ENCODE measurements at regions not wholly inside any gene's neighbourhood (a gene's known extent, or its start where the extent isn't known, plus 50 kb on each side); places are given as distances from the start of the nearest gene placed in this dataset.

DNA sequence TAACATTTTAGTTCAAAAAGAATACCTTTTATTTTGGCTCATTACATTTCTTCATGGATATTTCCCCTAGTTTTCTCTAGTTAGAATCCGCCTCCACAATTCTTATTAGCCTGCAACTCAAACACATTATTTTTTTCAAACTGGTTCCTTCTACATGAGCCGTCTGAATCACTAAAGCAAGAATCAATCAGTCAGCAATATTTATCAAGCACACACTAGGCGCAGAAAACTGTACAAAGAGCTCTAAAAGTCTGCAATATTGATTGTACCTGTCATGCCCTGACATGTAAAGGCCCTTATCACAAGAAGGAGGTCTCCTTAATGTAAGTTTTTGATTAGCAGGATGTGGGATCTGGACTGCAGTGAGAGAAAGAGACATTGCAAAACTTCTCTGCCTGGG, 94.8 kb upstream of the CENPE start:
- Histone ChIP-seq H3K4me3 (ENCODE audit: low read length) (no peak overlapping the region), H3K9me2 (replicated peaks; ENCODE audit: control insufficient read depth, low read length) (no peaks in the 10 kb centered on the region), H3F3A (ENCODE audit: control insufficient read depth, insufficient read depth) (no peaks in the 10 kb centered on the region), H3K9me3 (ENCODE audit: control insufficient read depth, insufficient read depth, low read length) (no peaks in the 10 kb centered on the region), H3K27ac (ENCODE audit: low read depth, low read length) (no peak overlapping the region), H3K4me2 (ENCODE audit: low read length) (no peak overlapping the region), H4K20me1 (ENCODE audit: control insufficient read depth, insufficient read depth, low read depth, low read length) (no peaks in the 10 kb centered on the region), H3K36me3 (ENCODE audit: control insufficient read depth, low read length) (no peaks in the 10 kb centered on the region), H3K79me2 (ENCODE audit: control insufficient read depth, low read length) (no peaks in the 10 kb centered on the region), H3K27me3 (ENCODE audit: control insufficient read depth, low read length) (no peaks in the 10 kb centered on the region), H3K4me1 (ENCODE audit: control insufficient read depth, low read length) (no peaks in the 10 kb centered on the region)
- TF ChIP-seq EZH2phosphoT487 (IDR thresholded peaks at IDR 0.05; ENCODE audit: borderline replicate concordance, low read length): no peak
- no peak for TF ChIP-seq CTCF (IDR thresholded peaks at IDR 0.05; ENCODE audit: low read depth, low read length, poor library complexity, severe bottlenecking)

DNA sequence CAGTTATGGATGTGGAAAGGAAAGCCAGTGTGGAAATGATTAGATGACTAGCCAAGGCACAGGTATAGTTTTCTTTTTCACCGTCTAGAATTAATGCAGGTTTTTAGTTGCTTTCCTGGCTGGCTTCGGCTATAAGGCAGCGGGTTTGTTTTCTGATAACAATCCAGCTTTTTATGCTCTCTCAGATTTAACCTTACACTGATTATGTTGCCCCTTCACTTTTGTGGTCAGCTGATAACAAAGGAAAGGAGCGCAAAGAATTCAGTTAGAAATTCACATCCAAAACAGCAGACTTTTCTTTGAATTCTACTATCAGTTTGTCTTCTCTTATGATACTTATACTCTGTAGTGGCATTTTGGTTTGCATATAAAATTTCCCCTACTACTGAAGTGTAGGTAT, 94.2 kb upstream of the CENPE start:
- no peak overlapping the region for H3K4me2 ChIP-seq (ENCODE audit: low read length)
- no peak overlapping the region for H3K4me3 ChIP-seq (ENCODE audit: low read length)
- H4K20me1 ChIP-seq (ENCODE audit: control insufficient read depth, insufficient read depth, low read depth, low read length): no peaks in the 10 kb centered on the region
- H3F3A ChIP-seq (ENCODE audit: control insufficient read depth, insufficient read depth): no peaks in the 10 kb centered on the region
- no peaks in the 10 kb centered on the region for H3K36me3 ChIP-seq (ENCODE audit: control insufficient read depth, low read length)
- no peaks in the 10 kb centered on the region for H3K4me1 ChIP-seq (ENCODE audit: control insufficient read depth, low read length)
- H3K9me3 ChIP-seq (ENCODE audit: control insufficient read depth, insufficient read depth, low read length): no peaks in the 10 kb centered on the region
- TF ChIP-seq EZH2phosphoT487 (IDR thresholded peaks at IDR 0.05; ENCODE audit: borderline replicate concordance, low read length) (no peak), CTCF (IDR thresholded peaks at IDR 0.05; ENCODE audit: low read depth, low read length, poor library complexity, severe bottlenecking) (no peak)
- no peaks in the 10 kb centered on the region for H3K27me3 ChIP-seq (ENCODE audit: control insufficient read depth, low read length)
- no peak overlapping the region for H3K27ac ChIP-seq (ENCODE audit: low read depth, low read length)
- no peaks in the 10 kb centered on the region for H3K79me2 ChIP-seq (ENCODE audit: control insufficient read depth, low read length)
- no peaks in the 10 kb centered on the region for H3K9me2 ChIP-seq (replicated peaks; ENCODE audit: control insufficient read depth, low read length)

DNA sequence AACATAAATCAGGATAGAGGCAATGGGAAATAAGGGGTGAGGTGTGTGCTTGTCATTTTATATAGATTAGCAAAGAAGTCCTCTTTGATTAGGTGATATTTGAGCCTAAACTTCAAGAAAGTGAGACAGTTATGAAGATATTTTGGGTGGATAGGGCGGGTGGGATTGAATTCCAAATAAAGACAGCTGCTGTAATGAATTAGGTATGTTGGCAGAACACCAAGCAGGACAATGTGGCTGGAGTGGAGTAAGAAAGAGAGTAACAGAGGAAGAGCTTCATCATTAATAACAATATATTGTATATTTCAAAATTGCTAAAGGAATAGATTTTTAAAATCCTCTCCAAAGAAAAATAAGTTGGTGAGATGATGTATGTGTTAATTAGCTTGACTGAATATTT, 91.0 kb upstream of the CENPE start:
- H3K27me3 ChIP-seq (ENCODE audit: control insufficient read depth, low read length): no peaks in the 10 kb centered on the region
- H3K79me2 ChIP-seq (ENCODE audit: control insufficient read depth, low read length): no peaks in the 10 kb centered on the region
- no peaks in the 10 kb centered on the region for H3K4me1 ChIP-seq (ENCODE audit: control insufficient read depth, low read length)
- H3K9me2 ChIP-seq (replicated peaks; ENCODE audit: control insufficient read depth, low read length): no peaks in the 10 kb centered on the region
- no peaks in the 10 kb centered on the region for H3F3A ChIP-seq (ENCODE audit: control insufficient read depth, insufficient read depth)
- no peaks in the 10 kb centered on the region for H3K36me3 ChIP-seq (ENCODE audit: control insufficient read depth, low read length)
- no peak overlapping the region for H3K4me3 ChIP-seq (ENCODE audit: low read length)
- no peaks in the 10 kb centered on the region for H3K9me3 ChIP-seq (ENCODE audit: control insufficient read depth, insufficient read depth, low read length)
- no peak overlapping the region for H3K27ac ChIP-seq (ENCODE audit: low read depth, low read length)
- no peak overlapping the region for H3K4me2 ChIP-seq (ENCODE audit: low read length)
- no peak for TF ChIP-seq CTCF (IDR thresholded peaks at IDR 0.05; ENCODE audit: low read depth, low read length, poor library complexity, severe bottlenecking)
- no peak for TF ChIP-seq EZH2phosphoT487 (IDR thresholded peaks at IDR 0.05; ENCODE audit: borderline replicate concordance, low read length)
- H4K20me1 ChIP-seq (ENCODE audit: control insufficient read depth, insufficient read depth, low read depth, low read length): no peaks in the 10 kb centered on the region

- Histone ChIP-seq H3K4me1 (ENCODE audit: control insufficient read depth, low read length) (no peaks in the 10 kb centered on the region), H3F3A (ENCODE audit: control insufficient read depth, insufficient read depth) (no peaks in the 10 kb centered on the region), H3K79me2 (ENCODE audit: control insufficient read depth, low read length) (no peaks in the 10 kb centered on the region), H3K27me3 (ENCODE audit: control insufficient read depth, low read length) (no peaks in the 10 kb centered on the region), H3K27ac (ENCODE audit: low read depth, low read length) (no peak overlapping the region), H4K20me1 (ENCODE audit: control insufficient read depth, insufficient read depth, low read depth, low read length) (no peaks in the 10 kb centered on the region), H3K36me3 (ENCODE audit: control insufficient read depth, low read length) (no peaks in the 10 kb centered on the region), H3K9me3 (ENCODE audit: control insufficient read depth, insufficient read depth, low read length) (no peaks in the 10 kb centered on the region), H3K4me3 (ENCODE audit: low read length) (no peak overlapping the region), H3K9me2 (replicated peaks; ENCODE audit: control insufficient read depth, low read length) (no peaks in the 10 kb centered on the region), H3K4me2 (ENCODE audit: low read length) (no peak overlapping the region)
- TF ChIP-seq CTCF (IDR thresholded peaks at IDR 0.05; ENCODE audit: low read depth, low read length, poor library complexity, severe bottlenecking) (no peak), EZH2phosphoT487 (IDR thresholded peaks at IDR 0.05; ENCODE audit: borderline replicate concordance, low read length) (no peak)
These were observed 74.0 kb upstream of the CENPE start for GRCh38 chr4:103272174-103272573.

All from DOHH2 (cell line).